IMR-90 (cell line): ENCODE measurements at regions not wholly inside any gene's neighbourhood (a gene's known extent, or its start where the extent isn't known, plus 50 kb on each side); places are given as distances from the start of the nearest gene placed in this dataset.

ENCODE experiments used
- ATAC-seq: fragments of 200-7000 bp; cut with Tn5 transposase; 2 replicates; pipeline ENCODE4 v1.9.1; 2020; ENCODE audit warnings: low read depth, mild to moderate bottlenecking, moderate library complexity
- BruUV-seq: library from RNA; stranded (reverse); fragments of 400-500 nt; replicated peaks from 2 replicates; lab custom pipeline; 2021; lab: Mats Ljungman, UMichigan
- CTCF ChIA-PET: fragments of 300-600 bp; formaldehyde crosslinking; extraction: SDS; loops from one replicate; lab custom pipeline; 2021; ENCODE audit warnings: antibody characterized with exemption; lab: Yijun Ruan, JAX
- POLR2A ChIA-PET: fragments of 300-600 bp; sonication (Branson Sonifier 250); formaldehyde crosslinking; loops from one replicate; lab custom pipeline; 2022; ENCODE audit warnings: antibody characterized with exemption; ENCODE audit not compliant: unreplicated experiment; lab: Charles Lee
- DNase-seq: peaks from one replicate; pipeline ENCODE4 v3.0.0; 2013
- H2AFZ ChIP-seq: replicated peaks from 2 replicates; pipeline ENCODE3; 2013; ENCODE audit warnings: low read length, mild to moderate bottlenecking; ENCODE audit not compliant: poor library complexity
- H2AK5ac ChIP-seq: 2 replicates; pipeline ENCODE4 v1.6.1; 2013; ENCODE audit warnings: low read depth, low read length, inconsistent platforms
- H2AK9ac ChIP-seq: replicated peaks from 2 replicates; pipeline ENCODE3; 2013; ENCODE audit warnings: mild to moderate bottlenecking, low read depth, low read length, moderate library complexity; ENCODE audit not compliant: poor library complexity
- H2BK120ac ChIP-seq: 2 replicates; pipeline ENCODE4 v1.6.1; 2013; ENCODE audit warnings: low read depth, low read length, inconsistent platforms
- H2BK15ac ChIP-seq: 3 replicates; pipeline ENCODE4 v1.6.1; 2013; ENCODE audit warnings: low read depth, low read length, inconsistent platforms
- H2BK20ac ChIP-seq: 2 replicates; pipeline ENCODE4 v1.6.1; 2013; ENCODE audit warnings: low read depth, mild to moderate bottlenecking, inconsistent platforms, low read length, moderate library complexity
- H2BK5ac ChIP-seq: 2 replicates; pipeline ENCODE4 v1.6.1; 2013; ENCODE audit warnings: mild to moderate bottlenecking, low read depth, low read length, inconsistent platforms; ENCODE audit not compliant: poor library complexity, severe bottlenecking
- H3K14ac ChIP-seq: replicated peaks from 2 replicates; pipeline ENCODE4 v1.6.1; 2013; ENCODE audit warnings: low read depth, low read length, inconsistent platforms
- H3K18ac ChIP-seq: 2 replicates; pipeline ENCODE4 v1.6.1; 2013; ENCODE audit warnings: low read depth, low read length, control low read depth
- H3K23ac ChIP-seq: 2 replicates; pipeline ENCODE4 v1.6.1; 2013; ENCODE audit warnings: low read depth, low read length, inconsistent platforms
- H3K27ac ChIP-seq: 2 replicates; pipeline ENCODE4 v1.5.1; 2013; ENCODE audit warnings: mild to moderate bottlenecking, control low read depth, low read length; ENCODE audit not compliant: insufficient read depth
- H3K27me3 ChIP-seq: 2 replicates; pipeline ENCODE4 v1.6.1; 2013; ENCODE audit warnings: low read length; ENCODE audit not compliant: control insufficient read depth, insufficient read depth
- H3K36me3 ChIP-seq: 2 replicates; pipeline ENCODE4 v1.6.1; 2013; ENCODE audit warnings: low read length, mixed read lengths; ENCODE audit not compliant: control insufficient read depth, insufficient read depth
- H3K4ac ChIP-seq: 2 replicates; pipeline ENCODE4 v1.6.1; 2013; ENCODE audit warnings: low read depth, low read length, inconsistent platforms
- H3K4me1 ChIP-seq: 2 replicates; pipeline ENCODE4 v1.6.1; 2013; ENCODE audit warnings: low read length, mixed read lengths; ENCODE audit not compliant: control insufficient read depth, insufficient read depth
- H3K4me2 ChIP-seq: 2 replicates; pipeline ENCODE4 v1.6.1; 2013; ENCODE audit warnings: low read depth, mild to moderate bottlenecking, control low read depth, low read length, moderate library complexity
- H3K4me3 ChIP-seq: 2 replicates; pipeline ENCODE4 v1.5.1; 2013; ENCODE audit warnings: low read depth, mild to moderate bottlenecking, control low read depth, low read length, moderate library complexity; ENCODE audit not compliant: insufficient read depth
- H3K56ac ChIP-seq: 2 replicates; pipeline ENCODE4 v1.6.1; 2013; ENCODE audit warnings: low read length, inconsistent platforms; ENCODE audit not compliant: insufficient read depth; ENCODE audit errors: extremely low read depth
- H3K79me1 ChIP-seq, 2 experiments: 2 replicates each; pipeline ENCODE4 v1.6.1; 2013; ENCODE audit warnings: low read length in 2 of 2, inconsistent platforms in 1 of 2, low read depth in 1 of 2
- H3K9ac ChIP-seq: 2 replicates; pipeline ENCODE4 v1.6.1; 2013; ENCODE audit warnings: low read depth, low read length, control low read depth
- H3K9me1 ChIP-seq: 2 replicates; pipeline ENCODE4 v1.6.1; 2013; ENCODE audit warnings: low read length, inconsistent platforms; ENCODE audit not compliant: insufficient read depth
- H3K9me3 ChIP-seq: 2 replicates; pipeline ENCODE4 v1.6.1; 2013; ENCODE audit warnings: low read length; ENCODE audit not compliant: control insufficient read depth, insufficient read depth
- H4K20me1 ChIP-seq: 2 replicates; pipeline ENCODE4 v1.6.1; 2013; ENCODE audit warnings: low read length, inconsistent platforms; ENCODE audit not compliant: insufficient read depth
- H4K5ac ChIP-seq: 2 replicates; pipeline ENCODE4 v1.6.1; 2013; ENCODE audit warnings: mild to moderate bottlenecking, low read depth, low read length, control low read depth
- H4K8ac ChIP-seq, 2 experiments: 2 replicates each; pipeline ENCODE4 v1.6.1; 2013; ENCODE audit warnings: low read depth in 2 of 2, low read length in 2 of 2, control low read depth in 1 of 2, inconsistent platforms in 1 of 2
- H4K91ac ChIP-seq: 2 replicates; pipeline ENCODE4 v1.6.1; 2013; ENCODE audit warnings: low read depth, low read length, inconsistent platforms; ENCODE audit not compliant: insufficient read depth
- BHLHE40 ChIP-seq: fragments of 150-350 bp; IDR thresholded peaks from 2 replicates; pipeline ENCODE4 v1.6.1; 2016; ENCODE audit warnings: mild to moderate bottlenecking, low read depth, low read length
- CEBPB ChIP-seq: IDR thresholded peaks from 2 replicates; pipeline ENCODE4 v1.6.1; 2012; ENCODE audit warnings: low read depth, low read length, improper control_type of control experiment
- CHD1 ChIP-seq: IDR thresholded peaks from 2 replicates; pipeline ENCODE4 v1.6.1; 2012; ENCODE audit warnings: low read depth, low read length, improper control_type of control experiment
- FOS ChIP-seq: fragments of 150-350 bp; IDR thresholded peaks from 2 replicates; pipeline ENCODE4 v1.6.1; 2016; ENCODE audit warnings: low read depth, low read length
- MAFK ChIP-seq: IDR thresholded peaks from 2 replicates; pipeline ENCODE4 v1.6.1; 2012; ENCODE audit warnings: low read depth, low read length, improper control_type of control experiment
- MAZ ChIP-seq: IDR thresholded peaks from 2 replicates; pipeline ENCODE4 v1.6.1; 2012; ENCODE audit warnings: low read depth, mild to moderate bottlenecking, low read length, improper control_type of control experiment, moderate library complexity, borderline replicate concordance
- MXI1 ChIP-seq: IDR thresholded peaks from 2 replicates; pipeline ENCODE4 v1.6.1; 2012; ENCODE audit warnings: low read depth, mild to moderate bottlenecking, low read length, moderate library complexity, borderline replicate concordance
- NFE2L2 ChIP-seq: fragments of 150-350 bp; IDR thresholded peaks from 2 replicates; pipeline ENCODE4 v1.6.1; 2016; ENCODE audit warnings: low read depth, mild to moderate bottlenecking, low read length
- POLR2A ChIP-seq: IDR thresholded peaks from 2 replicates; pipeline ENCODE4 v1.6.1; 2012; ENCODE audit warnings: mild to moderate bottlenecking, low read depth, low read length
- RAD21 ChIP-seq: IDR thresholded peaks from 2 replicates; pipeline ENCODE4 v1.6.1; 2012; ENCODE audit warnings: low read length, improper control_type of control experiment
- RCOR1 ChIP-seq: IDR thresholded peaks from 2 replicates; pipeline ENCODE4 v1.6.1; 2012; ENCODE audit warnings: mild to moderate bottlenecking, low read length, improper control_type of control experiment; ENCODE audit not compliant: insufficient replicate concordance
- RFX5 ChIP-seq: IDR thresholded peaks from 2 replicates; pipeline ENCODE4 v1.8.0; 2012; ENCODE audit warnings: low read depth, mild to moderate bottlenecking, low read length, moderate library complexity
- SMC3 ChIP-seq: fragments of 150-350 bp; IDR thresholded peaks from 2 replicates; pipeline ENCODE4 v1.6.1; 2016; ENCODE audit warnings: low read depth, mild to moderate bottlenecking, antibody characterized with exemption, low read length, moderate library complexity
- USF2 ChIP-seq: fragments of 150-350 bp; IDR thresholded peaks from 2 replicates; pipeline ENCODE4 v1.6.1; 2017; ENCODE audit warnings: mild to moderate bottlenecking, antibody characterized with exemption, low read length, low read depth
- WGBS, 2 experiments: methylation state at CpG; one replicate each; pipeline versions ENCODE4 v1.1.5 to v1.1.7; 2013; ENCODE audit warnings: missing lambda C conversion rate in 2 of 2; ENCODE audit not compliant: insufficient read length in 1 of 2; ENCODE audit errors: extremely low coverage in 2 of 2; 5-methylcytosine and 5-hydroxymethylcytosine counted together
- dilution Hi-C: fragments of 300-500 bp; cut with HindIII; formaldehyde crosslinking; loops from one replicate; pipeline ENCODE4 v1.14.3; 2018; ENCODE audit warnings: low sequenced_read_pairs; ENCODE audit not compliant: unreplicated experiment
- in situ Hi-C: fragments of 300-500 bp; cut with MboI; formaldehyde crosslinking; loops from 3 replicates; pipeline ENCODE4 v1.14.3; 2019; ENCODE audit warnings: low sequenced_read_pairs, inconsistent platforms, mixed read lengths
- intact Hi-C: fragments of 100-400 bp; cut with micrococcal nuclease; formaldehyde crosslinking; loops from 2 replicates; pipeline ENCODE4 v1.10.0; 2022
- TF ChIP-seq, protein P1 (sequence below): fragments of 150-350 bp; IDR thresholded peaks from 2 replicates; pipeline ENCODE4 v1.6.1; 2016; ENCODE audit warnings: low read depth, mild to moderate bottlenecking, low read length, moderate library complexity, borderline replicate concordance
- TF ChIP-seq, protein P2 (sequence below): conservative IDR thresholded peaks from 2 replicates; pipeline ENCODE4 v1.5.1; 2012; ENCODE audit warnings: mild to moderate bottlenecking, low read depth, low read length, improper control_type of control experiment

GRCh38 chr12:98332642-98333041, 182.7 kb upstream of the TMPO start:
- no TSS peak for BruUV-seq
- no peak overlapping the region for H3K56ac ChIP-seq
- H3K23ac ChIP-seq: no peak overlapping the region
- H2BK20ac ChIP-seq: no peak overlapping the region
- H2AK5ac ChIP-seq: no peak overlapping the region
- no peaks in the 10 kb centered on the region for H3K9me1 ChIP-seq
- H3K9ac ChIP-seq: no peak overlapping the region
- no peaks in the 10 kb centered on the region for H4K20me1 ChIP-seq
- no peak overlapping the region for H3K4me3 ChIP-seq
- POLR2A ChIA-PET: no interaction called here
- no CpG with 5 or more reads among the region's 1 CpG for WGBS, 2 experiments
- no peak for DNase-seq
- H3K4me2 ChIP-seq: no peak overlapping the region
- H3K9me3 ChIP-seq: no peaks in the 10 kb centered on the region
- intact Hi-C loops: loop anchor here (5.0 kb wide), 1 partner anchor 375 kb away; no protein-coding TSS in a partner anchor
- no peak overlapping the region for H3K14ac ChIP-seq
- no peak overlapping the region for H3K27ac ChIP-seq
- no peak overlapping the region for H4K8ac ChIP-seq
- no peak overlapping the region for H2BK5ac ChIP-seq
- no peak for ATAC-seq
- no peak overlapping the region for H2BK120ac ChIP-seq
- no peak overlapping the region for H2AK9ac ChIP-seq
- no peak overlapping the region for H4K5ac ChIP-seq
- no peak overlapping the region for H2AFZ ChIP-seq
- no peaks in the 10 kb centered on the region for H3K36me3 ChIP-seq
- CTCF ChIA-PET: no interaction called here
- no peaks in the 10 kb centered on the region for H3K27me3 ChIP-seq
- no peak overlapping the region for H3K18ac ChIP-seq
- H3K79me1 ChIP-seq: no peaks in the 10 kb centered on the region
- in situ Hi-C loops: no loop called here
- TF ChIP-seq, protein P1, sequence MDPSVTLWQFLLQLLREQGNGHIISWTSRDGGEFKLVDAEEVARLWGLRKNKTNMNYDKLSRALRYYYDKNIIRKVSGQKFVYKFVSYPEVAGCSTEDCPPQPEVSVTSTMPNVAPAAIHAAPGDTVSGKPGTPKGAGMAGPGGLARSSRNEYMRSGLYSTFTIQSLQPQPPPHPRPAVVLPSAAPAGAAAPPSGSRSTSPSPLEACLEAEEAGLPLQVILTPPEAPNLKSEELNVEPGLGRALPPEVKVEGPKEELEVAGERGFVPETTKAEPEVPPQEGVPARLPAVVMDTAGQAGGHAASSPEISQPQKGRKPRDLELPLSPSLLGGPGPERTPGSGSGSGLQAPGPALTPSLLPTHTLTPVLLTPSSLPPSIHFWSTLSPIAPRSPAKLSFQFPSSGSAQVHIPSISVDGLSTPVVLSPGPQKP: no peak
- TF ChIP-seq FOS (no peak), BHLHE40 (no peak), CEBPB (no peak), RAD21 (no peak), CHD1 (no peak), MXI1 (no peak), USF2 (no peak), MAZ (no peak), SMC3 (no peak), MAFK (no peak), RFX5 (no peak), NFE2L2 (no peak), POLR2A (no peak), RCOR1 (no peak)
- TF ChIP-seq, protein P2, sequence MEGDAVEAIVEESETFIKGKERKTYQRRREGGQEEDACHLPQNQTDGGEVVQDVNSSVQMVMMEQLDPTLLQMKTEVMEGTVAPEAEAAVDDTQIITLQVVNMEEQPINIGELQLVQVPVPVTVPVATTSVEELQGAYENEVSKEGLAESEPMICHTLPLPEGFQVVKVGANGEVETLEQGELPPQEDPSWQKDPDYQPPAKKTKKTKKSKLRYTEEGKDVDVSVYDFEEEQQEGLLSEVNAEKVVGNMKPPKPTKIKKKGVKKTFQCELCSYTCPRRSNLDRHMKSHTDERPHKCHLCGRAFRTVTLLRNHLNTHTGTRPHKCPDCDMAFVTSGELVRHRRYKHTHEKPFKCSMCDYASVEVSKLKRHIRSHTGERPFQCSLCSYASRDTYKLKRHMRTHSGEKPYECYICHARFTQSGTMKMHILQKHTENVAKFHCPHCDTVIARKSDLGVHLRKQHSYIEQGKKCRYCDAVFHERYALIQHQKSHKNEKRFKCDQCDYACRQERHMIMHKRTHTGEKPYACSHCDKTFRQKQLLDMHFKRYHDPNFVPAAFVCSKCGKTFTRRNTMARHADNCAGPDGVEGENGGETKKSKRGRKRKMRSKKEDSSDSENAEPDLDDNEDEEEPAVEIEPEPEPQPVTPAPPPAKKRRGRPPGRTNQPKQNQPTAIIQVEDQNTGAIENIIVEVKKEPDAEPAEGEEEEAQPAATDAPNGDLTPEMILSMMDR: no peak
- no peak overlapping the region for H3K4ac ChIP-seq
- dilution Hi-C loops: no loop called here
- no peaks in the 10 kb centered on the region for H3K4me1 ChIP-seq
- H2BK15ac ChIP-seq: no peak overlapping the region
- H4K91ac ChIP-seq: no peak overlapping the region
